SK-N-SH treated with all-trans-retinoic acid at 6 μM for 48 hours (cell line): ENCODE measurements at regions not wholly inside any gene's neighbourhood (a gene's known extent, or its start where the extent isn't known, plus 50 kb on each side); places are given as distances from the start of the nearest gene placed in this dataset.

Source experiments
- ATAC-seq: fragments of 200-7000 bp; cut with Tn5 transposase; 3 replicates; pipeline ENCODE4 v1.9.1; 2020; ENCODE audit warnings: mild to moderate bottlenecking, moderate library complexity
- ARNTL ChIP-seq: fragments of 450-650 bp; formaldehyde crosslinking; IDR thresholded peaks from 2 replicates; pipeline ENCODE4 v1.5.0; 2020; ENCODE audit warnings: low read depth, mild to moderate bottlenecking, moderate library complexity, borderline replicate concordance
- CSDC2 ChIP-seq: fragments of 250-450 bp; sonication (Bioruptor Pico); IDR thresholded peaks from 2 replicates; pipeline ENCODE4 v1.5.0; 2020; ENCODE audit warnings: mild to moderate bottlenecking, moderate library complexity
- GLIS3 ChIP-seq: fragments of 250-450 bp; sonication (Bioruptor Pico); IDR thresholded peaks from 2 replicates; pipeline ENCODE4 v1.5.0; 2020; ENCODE audit warnings: mild to moderate bottlenecking, moderate library complexity
- ISL1 ChIP-seq: fragments of 250-450 bp; sonication (Bioruptor Pico); IDR thresholded peaks from 2 replicates; pipeline ENCODE4 v2.1.2; 2022; ENCODE audit warnings: mild to moderate bottlenecking, moderate library complexity
- OSR1 ChIP-seq: fragments of 250-450 bp; sonication (Bioruptor Pico); IDR thresholded peaks from 2 replicates; pipeline ENCODE4 v1.8.0; 2022; ENCODE audit warnings: moderate library complexity, mild to moderate bottlenecking, inconsistent platforms
- PPARA ChIP-seq: fragments of 250-450 bp; sonication (Bioruptor Pico); IDR thresholded peaks from 2 replicates; pipeline ENCODE4 v1.5.0; 2020; ENCODE audit warnings: mild to moderate bottlenecking, borderline replicate concordance
- RARB ChIP-seq: fragments of 250-450 bp; sonication (Bioruptor Pico); IDR thresholded peaks from 2 replicates; pipeline ENCODE4 v1.8.0; 2021; ENCODE audit warnings: mild to moderate bottlenecking, moderate library complexity
- SNAI2 ChIP-seq: fragments of 250-450 bp; sonication (Bioruptor Pico); IDR thresholded peaks from 2 replicates; pipeline ENCODE4 v1.5.0; 2020; ENCODE audit warnings: mild to moderate bottlenecking, moderate library complexity
- TCF4 ChIP-seq: fragments of 250-450 bp; sonication (Bioruptor Pico); IDR thresholded peaks from 2 replicates; pipeline ENCODE4 v1.8.0; 2021; ENCODE audit warnings: mild to moderate bottlenecking, moderate library complexity, borderline replicate concordance
- TOX ChIP-seq: fragments of 250-450 bp; sonication (Bioruptor Pico); IDR thresholded peaks from 2 replicates; pipeline ENCODE4 v1.8.0; 2021; ENCODE audit warnings: mild to moderate bottlenecking, moderate library complexity, borderline replicate concordance
- ZC3H10 ChIP-seq: fragments of 250-450 bp; sonication (Bioruptor Pico); IDR thresholded peaks from 2 replicates; pipeline ENCODE4 v1.5.1; 2021; ENCODE audit warnings: mild to moderate bottlenecking, moderate library complexity
- ZFP3 ChIP-seq: fragments of 250-450 bp; sonication (Bioruptor Pico); IDR thresholded peaks from 2 replicates; pipeline ENCODE4 v1.5.0; 2020; ENCODE audit warnings: mild to moderate bottlenecking, moderate library complexity
- ZFP30 ChIP-seq: fragments of 450-650 bp; formaldehyde crosslinking; IDR thresholded peaks from 2 replicates; pipeline ENCODE4 v1.5.0; 2022; ENCODE audit warnings: mild to moderate bottlenecking, moderate library complexity
- ZNF565 ChIP-seq: fragments of 450-650 bp; formaldehyde crosslinking; conservative IDR thresholded peaks from 2 replicates; pipeline ENCODE4 v1.5.0; 2020; ENCODE audit warnings: low read depth, mild to moderate bottlenecking, moderate library complexity
- ZNF70 ChIP-seq: fragments of 450-650 bp; formaldehyde crosslinking; IDR thresholded peaks from 2 replicates; pipeline ENCODE4 v1.5.0; 2020; ENCODE audit warnings: mild to moderate bottlenecking, moderate library complexity
- ZNF8 ChIP-seq: fragments of 450-650 bp; formaldehyde crosslinking; IDR thresholded peaks from 2 replicates; pipeline ENCODE4 v1.5.0; 2020; ENCODE audit warnings: mild to moderate bottlenecking, moderate library complexity
- TF ChIP-seq, protein P1 (sequence below): fragments of 250-450 bp; sonication (Bioruptor Pico); IDR thresholded peaks from 2 replicates; pipeline ENCODE4 v1.5.1; 2020; ENCODE audit warnings: low read depth, mild to moderate bottlenecking, moderate library complexity
- TF ChIP-seq, protein P2 (sequence below): fragments of 250-450 bp; sonication (Bioruptor Pico); IDR thresholded peaks from 2 replicates; pipeline ENCODE4 v1.8.0; 2020; ENCODE audit warnings: mild to moderate bottlenecking, moderate library complexity, borderline replicate concordance
- TF ChIP-seq, protein P3 (sequence below): fragments of 250-450 bp; sonication (Bioruptor Pico); IDR thresholded peaks from 2 replicates; pipeline ENCODE4 v1.8.0; 2021; ENCODE audit warnings: low read depth, mild to moderate bottlenecking, moderate library complexity, borderline replicate concordance
- TF ChIP-seq, protein P4 (sequence below): fragments of 250-450 bp; sonication (Bioruptor Pico); IDR thresholded peaks from 2 replicates; pipeline ENCODE4 v1.5.0; 2020; ENCODE audit warnings: mild to moderate bottlenecking, moderate library complexity
- TF ChIP-seq, protein P5 (sequence below): fragments of 250-450 bp; sonication (Bioruptor Pico); IDR thresholded peaks from 2 replicates; pipeline ENCODE4 v1.5.1; 2021; ENCODE audit warnings: mild to moderate bottlenecking, moderate library complexity

DNA sequence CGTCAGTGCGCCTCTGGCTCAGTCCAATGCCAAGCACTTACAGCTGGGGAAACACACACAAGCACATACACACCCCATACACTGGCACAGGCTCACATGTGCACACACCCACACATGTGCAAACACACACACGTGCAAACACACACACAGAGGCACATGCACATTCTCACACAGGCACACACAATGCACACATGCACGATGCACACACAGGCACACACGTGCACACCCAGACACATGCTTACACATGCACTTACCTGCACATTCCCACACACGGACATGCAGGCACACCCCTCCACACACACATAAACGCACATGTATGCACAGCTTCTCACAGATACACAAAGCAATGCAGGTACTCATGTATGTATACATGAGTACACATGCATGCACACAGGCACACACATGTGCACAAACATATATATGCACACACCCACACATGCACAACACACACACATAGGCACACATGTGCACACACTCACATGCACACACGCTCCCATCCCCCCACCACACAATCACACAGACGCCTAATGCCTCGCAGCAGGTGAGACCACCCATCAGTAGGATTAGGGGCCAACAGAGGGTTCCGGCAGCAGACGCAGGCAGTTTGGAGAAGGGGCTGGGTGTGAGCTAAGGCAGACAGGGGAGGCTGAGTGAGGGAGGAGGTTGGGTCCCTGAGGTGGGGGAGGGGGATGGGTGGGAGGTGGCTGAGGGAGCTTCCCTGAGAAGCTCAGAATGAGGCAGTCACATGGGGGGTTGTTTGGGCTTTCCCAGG, 71.2 kb upstream of the SLCO4A1 start:
- ATAC-seq, result no peak
- TF ChIP-seq, protein P1, sequence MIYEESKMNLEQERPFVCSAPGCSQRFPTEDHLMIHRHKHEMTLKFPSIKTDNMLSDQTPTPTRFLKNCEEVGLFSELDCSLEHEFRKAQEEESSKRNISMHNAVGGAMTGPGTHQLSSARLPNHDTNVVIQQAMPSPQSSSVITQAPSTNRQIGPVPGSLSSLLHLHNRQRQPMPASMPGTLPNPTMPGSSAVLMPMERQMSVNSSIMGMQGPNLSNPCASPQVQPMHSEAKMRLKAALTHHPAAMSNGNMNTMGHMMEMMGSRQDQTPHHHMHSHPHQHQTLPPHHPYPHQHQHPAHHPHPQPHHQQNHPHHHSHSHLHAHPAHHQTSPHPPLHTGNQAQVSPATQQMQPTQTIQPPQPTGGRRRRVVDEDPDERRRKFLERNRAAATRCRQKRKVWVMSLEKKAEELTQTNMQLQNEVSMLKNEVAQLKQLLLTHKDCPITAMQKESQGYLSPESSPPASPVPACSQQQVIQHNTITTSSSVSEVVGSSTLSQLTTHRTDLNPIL (CRISPR knock-in tag), result no peak
- TF ChIP-seq PPARA (CRISPR knock-in tag) (no peak), SNAI2 (CRISPR knock-in tag) (no peak), ISL1 (CRISPR knock-in tag) (no peak), ZFP30 (CRISPR knock-in tag) (no peak), ZNF8 (CRISPR knock-in tag) (no peak), RARB (CRISPR knock-in tag) (no peak), OSR1 (CRISPR knock-in tag) (no peak)

DNA sequence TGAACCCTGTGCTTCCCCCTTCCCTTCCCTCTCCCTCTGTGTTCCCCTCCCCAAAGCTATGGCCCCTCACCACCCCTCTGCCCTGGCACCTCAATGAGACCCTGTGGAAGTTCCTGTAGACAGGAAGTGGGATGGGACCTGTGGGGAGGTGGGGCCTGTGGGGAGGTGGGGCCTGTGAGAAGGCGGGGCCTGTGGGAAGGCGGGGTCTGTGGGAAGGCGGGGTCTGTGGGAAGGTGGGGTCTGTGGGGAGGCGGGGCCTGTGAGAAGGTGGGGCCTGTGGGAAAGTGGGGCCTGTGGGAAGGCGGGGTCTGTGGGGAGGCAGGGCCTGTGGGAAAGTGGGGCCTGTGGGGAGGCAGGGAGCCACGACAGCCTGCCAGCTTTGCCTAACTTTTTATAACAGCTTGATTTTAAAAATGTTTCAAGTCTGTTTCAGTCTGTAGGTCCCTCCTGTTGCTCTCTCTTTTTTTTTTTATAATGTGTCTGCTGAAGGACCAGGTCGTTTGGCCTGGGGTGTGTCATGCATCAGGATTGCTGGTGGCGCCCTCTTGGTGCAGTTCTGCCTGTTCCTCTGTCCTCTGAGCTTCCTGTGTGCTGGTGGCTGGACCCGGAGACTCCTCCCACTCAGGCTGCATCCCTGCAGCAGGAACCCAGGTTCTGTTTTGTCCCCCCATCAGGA, 70.5 kb upstream of the SLCO4A1 start:
- TF ChIP-seq ZNF8 (CRISPR knock-in tag), result no peak
- TF ChIP-seq TOX (CRISPR knock-in tag), result no peak
- TF ChIP-seq ISL1 (CRISPR knock-in tag), result no peak
- TF ChIP-seq, protein P1 (CRISPR knock-in tag), result no peak
- TF ChIP-seq ZNF70, result no peak
- TF ChIP-seq, protein P2, sequence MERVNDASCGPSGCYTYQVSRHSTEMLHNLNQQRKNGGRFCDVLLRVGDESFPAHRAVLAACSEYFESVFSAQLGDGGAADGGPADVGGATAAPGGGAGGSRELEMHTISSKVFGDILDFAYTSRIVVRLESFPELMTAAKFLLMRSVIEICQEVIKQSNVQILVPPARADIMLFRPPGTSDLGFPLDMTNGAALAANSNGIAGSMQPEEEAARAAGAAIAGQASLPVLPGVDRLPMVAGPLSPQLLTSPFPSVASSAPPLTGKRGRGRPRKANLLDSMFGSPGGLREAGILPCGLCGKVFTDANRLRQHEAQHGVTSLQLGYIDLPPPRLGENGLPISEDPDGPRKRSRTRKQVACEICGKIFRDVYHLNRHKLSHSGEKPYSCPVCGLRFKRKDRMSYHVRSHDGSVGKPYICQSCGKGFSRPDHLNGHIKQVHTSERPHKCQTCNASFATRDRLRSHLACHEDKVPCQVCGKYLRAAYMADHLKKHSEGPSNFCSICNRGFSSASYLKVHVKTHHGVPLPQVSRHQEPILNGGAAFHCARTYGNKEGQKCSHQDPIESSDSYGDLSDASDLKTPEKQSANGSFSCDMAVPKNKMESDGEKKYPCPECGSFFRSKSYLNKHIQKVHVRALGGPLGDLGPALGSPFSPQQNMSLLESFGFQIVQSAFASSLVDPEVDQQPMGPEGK (CRISPR knock-in tag), result no peak
- no peak for TF ChIP-seq GLIS3 (CRISPR knock-in tag)
- TF ChIP-seq PPARA (CRISPR knock-in tag), result no peak
- TF ChIP-seq RARB (CRISPR knock-in tag), result no peak
- TF ChIP-seq ZFP30 (CRISPR knock-in tag), result no peak
- no peak; the same call in 2 of the 3 replicates for ATAC-seq

DNA sequence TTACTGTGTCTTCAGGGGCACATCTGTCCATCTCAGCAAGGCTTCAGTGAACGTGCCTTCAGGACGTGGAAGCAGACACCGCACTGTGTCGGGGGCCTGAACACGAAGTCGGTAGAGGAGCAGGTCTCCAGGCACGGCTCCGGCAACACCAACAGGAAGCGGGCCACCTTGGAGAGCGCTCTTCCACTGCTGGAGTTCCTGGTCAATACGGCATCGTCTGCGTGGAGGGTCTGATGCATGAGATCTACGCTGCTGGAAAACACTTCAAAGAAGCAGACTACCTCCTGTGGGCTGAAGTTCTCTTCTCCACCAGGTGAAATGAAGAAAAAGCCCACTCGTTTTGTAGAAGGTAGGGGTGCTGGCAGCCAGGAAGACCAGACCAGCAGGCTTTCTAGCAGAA, 69.3 kb upstream of the SLCO4A1 start:
- ATAC-seq, result no peak
- TF ChIP-seq, protein P3, sequence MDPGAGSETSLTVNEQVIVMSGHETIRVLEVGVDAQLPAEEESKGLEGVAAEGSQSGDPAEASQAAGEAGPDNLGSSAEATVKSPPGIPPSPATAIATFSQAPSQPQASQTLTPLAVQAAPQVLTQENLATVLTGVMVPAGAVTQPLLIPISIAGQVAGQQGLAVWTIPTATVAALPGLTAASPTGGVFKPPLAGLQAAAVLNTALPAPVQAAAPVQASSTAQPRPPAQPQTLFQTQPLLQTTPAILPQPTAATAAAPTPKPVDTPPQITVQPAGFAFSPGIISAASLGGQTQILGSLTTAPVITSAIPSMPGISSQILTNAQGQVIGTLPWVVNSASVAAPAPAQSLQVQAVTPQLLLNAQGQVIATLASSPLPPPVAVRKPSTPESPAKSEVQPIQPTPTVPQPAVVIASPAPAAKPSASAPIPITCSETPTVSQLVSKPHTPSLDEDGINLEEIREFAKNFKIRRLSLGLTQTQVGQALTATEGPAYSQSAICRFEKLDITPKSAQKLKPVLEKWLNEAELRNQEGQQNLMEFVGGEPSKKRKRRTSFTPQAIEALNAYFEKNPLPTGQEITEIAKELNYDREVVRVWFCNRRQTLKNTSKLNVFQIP (CRISPR knock-in tag), result no peak
- TF ChIP-seq ZNF565 (CRISPR knock-in tag) (no peak), ZC3H10 (CRISPR knock-in tag) (no peak), ZNF8 (CRISPR knock-in tag) (no peak), TCF4 (CRISPR knock-in tag) (no peak), SNAI2 (CRISPR knock-in tag) (no peak), TOX (CRISPR knock-in tag) (no peak), ARNTL (CRISPR knock-in tag) (no peak), CSDC2 (CRISPR knock-in tag) (no peak), OSR1 (CRISPR knock-in tag) (no peak), GLIS3 (CRISPR knock-in tag) (no peak), ZFP3 (CRISPR knock-in tag) (no peak), ZNF70 (no peak)
- TF ChIP-seq, protein P4, sequence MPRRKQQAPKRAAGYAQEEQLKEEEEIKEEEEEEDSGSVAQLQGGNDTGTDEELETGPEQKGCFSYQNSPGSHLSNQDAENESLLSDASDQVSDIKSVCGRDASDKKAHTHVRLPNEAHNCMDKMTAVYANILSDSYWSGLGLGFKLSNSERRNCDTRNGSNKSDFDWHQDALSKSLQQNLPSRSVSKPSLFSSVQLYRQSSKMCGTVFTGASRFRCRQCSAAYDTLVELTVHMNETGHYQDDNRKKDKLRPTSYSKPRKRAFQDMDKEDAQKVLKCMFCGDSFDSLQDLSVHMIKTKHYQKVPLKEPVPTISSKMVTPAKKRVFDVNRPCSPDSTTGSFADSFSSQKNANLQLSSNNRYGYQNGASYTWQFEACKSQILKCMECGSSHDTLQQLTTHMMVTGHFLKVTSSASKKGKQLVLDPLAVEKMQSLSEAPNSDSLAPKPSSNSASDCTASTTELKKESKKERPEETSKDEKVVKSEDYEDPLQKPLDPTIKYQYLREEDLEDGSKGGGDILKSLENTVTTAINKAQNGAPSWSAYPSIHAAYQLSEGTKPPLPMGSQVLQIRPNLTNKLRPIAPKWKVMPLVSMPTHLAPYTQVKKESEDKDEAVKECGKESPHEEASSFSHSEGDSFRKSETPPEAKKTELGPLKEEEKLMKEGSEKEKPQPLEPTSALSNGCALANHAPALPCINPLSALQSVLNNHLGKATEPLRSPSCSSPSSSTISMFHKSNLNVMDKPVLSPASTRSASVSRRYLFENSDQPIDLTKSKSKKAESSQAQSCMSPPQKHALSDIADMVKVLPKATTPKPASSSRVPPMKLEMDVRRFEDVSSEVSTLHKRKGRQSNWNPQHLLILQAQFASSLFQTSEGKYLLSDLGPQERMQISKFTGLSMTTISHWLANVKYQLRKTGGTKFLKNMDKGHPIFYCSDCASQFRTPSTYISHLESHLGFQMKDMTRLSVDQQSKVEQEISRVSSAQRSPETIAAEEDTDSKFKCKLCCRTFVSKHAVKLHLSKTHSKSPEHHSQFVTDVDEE (CRISPR knock-in tag), result no peak
- TF ChIP-seq, protein P5, sequence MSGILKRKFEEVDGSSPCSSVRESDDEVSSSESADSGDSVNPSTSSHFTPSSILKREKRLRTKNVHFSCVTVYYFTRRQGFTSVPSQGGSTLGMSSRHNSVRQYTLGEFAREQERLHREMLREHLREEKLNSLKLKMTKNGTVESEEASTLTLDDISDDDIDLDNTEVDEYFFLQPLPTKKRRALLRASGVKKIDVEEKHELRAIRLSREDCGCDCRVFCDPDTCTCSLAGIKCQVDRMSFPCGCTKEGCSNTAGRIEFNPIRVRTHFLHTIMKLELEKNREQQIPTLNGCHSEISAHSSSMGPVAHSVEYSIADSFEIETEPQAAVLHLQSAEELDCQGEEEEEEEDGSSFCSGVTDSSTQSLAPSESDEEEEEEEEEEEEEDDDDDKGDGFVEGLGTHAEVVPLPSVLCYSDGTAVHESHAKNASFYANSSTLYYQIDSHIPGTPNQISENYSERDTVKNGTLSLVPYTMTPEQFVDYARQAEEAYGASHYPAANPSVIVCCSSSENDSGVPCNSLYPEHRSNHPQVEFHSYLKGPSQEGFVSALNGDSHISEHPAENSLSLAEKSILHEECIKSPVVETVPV, result no peak
- TF ChIP-seq, protein P2 (CRISPR knock-in tag), result no peak
- TF ChIP-seq, protein P1 (CRISPR knock-in tag), result no peak
